Activated CD4-positive, alpha-beta T cell treated with anti-CD3 and anti-CD28 coated beads, Interleukin-2, amount 10 ng/mL, durations not matched to agents 7 days and 5 days (primary cell): ENCODE measurements at regions not wholly inside any gene's neighbourhood (a gene's known extent, or its start where the extent isn't known, plus 50 kb on each side); places are given as distances from the start of the nearest gene placed in this dataset.
"Not testable (repeated sequence)": the region's sequence is repeated elsewhere in the genome, so short reads cannot be mapped to it uniquely, and the experiment has no call there.

ENCODE experiments used
- CTCF ChIA-PET: fragments of 350-600 bp; sonication (Branson Sonifier 250); formaldehyde crosslinking; loops from one replicate; lab custom pipeline; 2021; ENCODE audit warnings: antibody characterized with exemption; lab: Charles Lee
- POLR2A ChIA-PET: fragments of 350-600 bp; sonication (Branson Sonifier 250); formaldehyde crosslinking; loops from one replicate; lab custom pipeline; 2021; ENCODE audit warnings: antibody characterized with exemption; lab: Charles Lee
- DNase-seq: peaks from one replicate; pipeline ENCODE4 v3.0.0-alpha.2; 2020
- H3K27ac Mint-ChIP-seq: one replicate; pipeline ENCODE4 v1.8.0; 2021; ENCODE audit warnings: mild to moderate bottlenecking, moderate library complexity, mixed read lengths
- H3K27me3 Mint-ChIP-seq: one replicate; pipeline ENCODE4 v1.8.0; 2021; ENCODE audit warnings: mixed read lengths
- H3K36me3 Mint-ChIP-seq: one replicate; pipeline ENCODE4 v1.8.0; 2021; ENCODE audit warnings: low read depth, mixed read lengths
- H3K4me1 Mint-ChIP-seq: one replicate; pipeline ENCODE4 v1.8.0; 2021; ENCODE audit warnings: mixed read lengths
- H3K4me3 Mint-ChIP-seq: one replicate; pipeline ENCODE4 v1.8.0; 2021; ENCODE audit warnings: mild to moderate bottlenecking, moderate library complexity, mixed read lengths
- H3K9me3 Mint-ChIP-seq: one replicate; pipeline ENCODE4 v1.8.0; 2021; ENCODE audit warnings: mixed read lengths

DNA sequence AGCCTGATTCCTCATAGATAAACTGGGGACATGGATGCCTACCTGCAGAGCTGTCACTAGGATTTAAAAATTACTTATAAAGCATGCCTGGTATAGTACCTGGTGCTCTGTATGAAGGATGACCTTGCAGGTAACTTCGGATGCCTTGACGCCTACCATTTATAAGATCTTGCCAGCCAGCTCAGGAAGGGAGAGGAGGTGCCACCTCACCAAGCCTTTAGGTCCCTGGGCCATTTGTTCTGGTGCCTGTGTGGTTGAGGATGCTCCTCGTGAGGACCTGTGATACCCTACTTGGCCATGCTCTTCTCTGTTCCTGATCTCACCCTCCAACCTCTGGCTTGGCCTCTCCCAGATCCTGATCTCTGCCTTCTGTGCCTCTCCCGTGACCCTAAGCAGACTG is 85.2 kb downstream of the FDX1 start:
- CTCF ChIA-PET = interaction anchor here (0.9 kb wide), 1 partner anchor 10 kb away, joined by 3 read pairs; no protein-coding TSS in a partner anchor
- POLR2A ChIA-PET = no interaction called here
- no peaks in the 10 kb centered on the region for H3K36me3 Mint-ChIP-seq

DNA sequence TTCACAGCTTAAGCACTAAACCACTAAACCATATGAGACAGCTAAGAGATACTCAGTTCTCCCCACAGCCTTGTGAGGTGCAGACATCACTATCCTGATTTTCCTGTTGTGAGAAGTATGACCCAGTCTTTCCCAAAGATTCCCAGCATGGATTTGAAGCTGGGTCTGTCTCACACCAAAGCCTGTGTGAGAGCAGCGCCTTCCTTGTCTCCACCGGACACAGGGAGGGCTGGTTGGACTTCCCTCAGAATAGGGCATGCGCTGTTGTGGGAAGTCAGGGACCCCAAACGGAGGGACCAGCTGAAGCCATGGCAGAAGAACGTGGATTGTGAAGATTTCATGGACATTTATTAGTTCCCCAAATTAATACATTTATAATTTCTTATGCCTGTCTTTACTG is 87.6 kb downstream of the FDX1 start:
- H3K9me3 Mint-ChIP-seq, POLR2A ChIA-PET, H3K27me3 Mint-ChIP-seq, CTCF ChIA-PET, H3K4me3 Mint-ChIP-seq, H3K36me3 Mint-ChIP-seq, H3K4me1 Mint-ChIP-seq, DNase-seq, H3K27ac Mint-ChIP-seq: not testable (repeated sequence)

More for the DNA sequence above, 85.2 kb downstream of the FDX1 start:
- H3K4me3 Mint-ChIP-seq = no peak overlapping the region
- no peak overlapping the region for H3K27ac Mint-ChIP-seq
- H3K27me3 Mint-ChIP-seq = no peaks in the 10 kb centered on the region
- peaks cover 5% of the 10 kb centered on the region for H3K9me3 Mint-ChIP-seq
- no peak for DNase-seq
- H3K4me1 Mint-ChIP-seq = no peaks in the 10 kb centered on the region

DNA sequence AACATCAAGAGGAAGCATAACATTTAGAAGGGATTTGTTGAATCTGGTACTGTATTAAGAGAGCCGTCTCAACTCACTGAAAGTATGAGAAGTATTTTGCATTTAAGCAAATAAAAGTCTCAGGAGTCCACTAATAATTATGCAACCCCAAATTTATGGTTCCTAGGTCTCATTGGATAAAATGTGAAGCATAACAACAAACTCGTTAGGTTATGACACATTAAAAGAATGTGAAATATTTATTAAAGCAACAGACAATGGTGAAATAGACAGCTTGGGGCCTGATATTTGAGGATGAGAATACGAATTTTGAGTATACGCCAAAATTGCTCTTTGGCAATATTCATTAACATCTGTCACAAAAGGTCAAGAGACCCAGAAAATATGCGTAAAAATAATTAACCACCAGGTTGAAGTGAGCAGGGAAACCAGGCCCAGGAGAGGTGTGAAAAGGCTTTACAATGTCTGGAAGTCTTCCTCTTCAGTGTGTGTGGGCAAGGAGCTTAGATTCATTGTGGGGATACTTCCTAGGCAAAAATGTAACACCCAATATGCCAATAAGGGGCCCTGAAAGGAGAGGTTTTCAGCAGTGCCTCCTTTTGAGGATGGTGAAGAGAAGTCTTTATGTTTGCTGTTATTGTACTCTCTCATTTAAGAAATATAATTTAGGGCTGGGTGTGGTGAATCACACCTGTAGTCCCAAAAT is 89.2 kb downstream of the FDX1 start:
- CTCF ChIA-PET = no interaction called here

DNA sequence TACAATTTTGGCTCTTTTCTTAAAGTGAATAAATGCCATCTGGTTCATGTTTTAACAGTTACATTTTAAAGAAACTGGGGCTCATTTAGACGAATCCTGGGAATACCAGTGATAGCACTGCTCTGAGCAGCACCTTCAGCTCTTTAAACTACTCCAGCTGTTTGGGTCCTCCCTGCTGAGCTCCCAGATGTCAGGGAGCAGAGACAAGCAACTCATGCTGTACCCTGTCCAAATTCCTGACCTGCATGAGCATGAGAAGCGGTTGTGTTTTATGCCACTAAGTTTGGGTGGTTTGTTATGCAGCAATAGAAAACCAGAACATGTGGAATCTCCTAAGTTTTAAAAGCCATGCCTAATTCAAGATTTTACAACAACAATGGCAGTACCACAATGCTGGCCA is 90.0 kb downstream of the FDX1 start:
- H3K36me3 Mint-ChIP-seq = peaks cover 1% of the 10 kb centered on the region
- CTCF ChIA-PET = no interaction called here

More for the DNA sequence above, 89.2 kb downstream of the FDX1 start:
- POLR2A ChIA-PET = no interaction called here
- no peak for DNase-seq
- Mint-ChIP-seq H3K4me1 (peaks cover 6% of the 10 kb centered on the region), H3K4me3 (no peak overlapping the region), H3K36me3 (peaks cover 1% of the 10 kb centered on the region), H3K27ac (no peak overlapping the region), H3K9me3 (peaks cover 14% of the 10 kb centered on the region), H3K27me3 (no peaks in the 10 kb centered on the region)

DNA sequence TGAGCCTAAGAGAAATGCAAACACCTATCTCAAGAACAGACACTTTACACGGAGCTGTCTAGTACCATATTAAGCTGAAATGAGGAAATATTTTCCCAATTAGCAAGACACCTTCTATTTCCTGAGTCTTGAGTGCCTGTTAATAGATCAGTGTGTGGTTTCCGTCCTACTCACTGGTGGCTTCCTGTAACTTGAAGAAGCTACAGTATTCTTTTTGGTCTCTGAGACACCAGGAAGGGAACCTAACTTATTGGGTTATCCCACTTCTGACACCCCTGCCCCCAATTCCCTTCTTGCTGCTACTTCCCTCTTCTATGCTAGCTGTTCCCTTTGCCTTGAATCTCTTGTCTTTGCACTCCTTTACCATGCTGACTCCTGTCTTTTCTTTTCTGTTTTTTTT is 92.7 kb downstream of the FDX1 start:
- DNase-seq = no peak
- peaks cover 22% of the 10 kb centered on the region for H3K9me3 Mint-ChIP-seq
- H3K27me3 Mint-ChIP-seq = no peaks in the 10 kb centered on the region
- ChIA-PET POLR2A (no interaction called here), CTCF (interaction anchor here (0.6 to 2.2 kb wide), 3 partner anchors 11 to 554 kb away, joined by 3 to 5 read pairs (median 3); no protein-coding TSS in a partner anchor)
- peaks cover 1% of the 10 kb centered on the region for H3K36me3 Mint-ChIP-seq
- peaks cover 14% of the 10 kb centered on the region for H3K4me1 Mint-ChIP-seq
- no peak overlapping the region for H3K27ac Mint-ChIP-seq
- no peak overlapping the region for H3K4me3 Mint-ChIP-seq

More for the DNA sequence above, 90.0 kb downstream of the FDX1 start:
- no peak overlapping the region for H3K27ac Mint-ChIP-seq
- H3K27me3 Mint-ChIP-seq = no peaks in the 10 kb centered on the region
- peaks cover 17% of the 10 kb centered on the region for H3K9me3 Mint-ChIP-seq
- POLR2A ChIA-PET = no interaction called here
- H3K4me3 Mint-ChIP-seq = no peak overlapping the region
- DNase-seq = no peak
- peaks cover 6% of the 10 kb centered on the region for H3K4me1 Mint-ChIP-seq

DNA sequence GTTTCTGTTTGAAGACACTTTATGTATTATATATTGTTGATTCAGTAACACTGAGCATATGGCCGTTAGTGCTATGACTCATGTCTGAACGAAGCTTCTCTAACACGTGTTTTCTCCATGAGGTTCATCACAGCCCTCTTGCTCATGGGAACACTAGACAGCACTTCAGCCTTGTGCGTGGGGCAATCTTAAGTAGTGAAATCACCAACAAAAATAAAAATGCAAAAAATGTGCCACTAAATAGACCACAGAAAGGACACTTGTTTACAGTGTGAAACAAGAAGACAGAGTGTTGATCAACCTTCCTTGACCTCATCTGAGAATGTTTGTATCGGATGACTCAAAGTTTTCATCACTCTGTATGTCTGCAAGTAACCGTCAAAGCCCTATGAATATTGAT is 94.5 kb downstream of the FDX1 start:
- Mint-ChIP-seq H3K4me1 (peaks cover 14% of the 10 kb centered on the region), H3K27ac (no peak overlapping the region), H3K27me3 (no peaks in the 10 kb centered on the region), H3K9me3 (peaks cover 32% of the 10 kb centered on the region), H3K4me3 (no peak overlapping the region), H3K36me3 (peaks cover 1% of the 10 kb centered on the region)
- ChIA-PET CTCF (no interaction called here), POLR2A (no interaction called here)
- DNase-seq = no peak

DNA sequence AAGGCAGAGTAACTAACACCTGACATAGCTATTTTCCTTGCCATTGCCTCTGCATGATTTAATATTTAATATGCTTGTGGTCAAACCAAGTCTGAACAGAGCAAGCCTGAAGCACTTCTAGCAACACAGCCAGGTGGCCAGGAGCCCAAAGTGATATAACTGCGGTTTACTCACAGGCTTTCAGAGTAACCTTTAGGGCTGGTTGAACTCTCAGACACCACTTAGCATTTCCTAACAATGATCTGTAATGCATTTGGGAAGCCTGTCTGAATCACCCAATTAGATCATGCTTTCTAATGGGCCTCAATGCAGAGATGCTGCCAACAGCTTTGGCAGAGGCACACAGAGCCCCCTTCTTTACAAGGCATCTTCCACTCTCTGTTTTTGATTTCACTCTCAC is 96.1 kb downstream of the FDX1 start:
- Mint-ChIP-seq H3K27ac (no peak overlapping the region), H3K36me3 (peaks cover 1% of the 10 kb centered on the region), H3K4me3 (no peak overlapping the region), H3K4me1 (peaks cover 14% of the 10 kb centered on the region), H3K27me3 (no peaks in the 10 kb centered on the region), H3K9me3 (peaks cover 32% of the 10 kb centered on the region)
- POLR2A ChIA-PET = no interaction called here
- no peak for DNase-seq
- CTCF ChIA-PET = no interaction called here

DNA sequence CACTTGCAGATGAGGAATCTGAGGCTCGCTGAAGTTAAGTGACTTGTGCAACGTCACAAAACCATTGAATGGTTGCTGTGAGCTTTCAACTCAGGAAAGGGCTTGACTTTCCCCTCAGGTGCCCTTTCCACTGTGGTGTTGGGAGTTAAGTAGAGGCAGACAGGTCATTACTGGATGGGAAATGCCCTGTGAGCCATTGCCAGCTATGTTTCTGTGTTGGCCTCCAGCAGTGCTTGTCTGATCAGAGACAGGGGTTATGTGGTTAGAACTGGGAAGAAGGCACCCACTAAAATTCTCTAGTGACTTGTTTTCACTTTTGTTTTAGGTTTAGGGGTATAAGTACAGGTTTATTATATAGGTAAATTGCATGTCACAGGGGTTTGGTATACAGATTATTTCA is 96.6 kb downstream of the FDX1 start:
- H3K27me3 Mint-ChIP-seq = no peaks in the 10 kb centered on the region
- H3K4me1 Mint-ChIP-seq = peaks cover 14% of the 10 kb centered on the region
- ChIA-PET CTCF (no interaction called here), POLR2A (no interaction called here)
- peaks cover 32% of the 10 kb centered on the region for H3K9me3 Mint-ChIP-seq
- peak overlapping the region; percentile 70 for H3K27ac Mint-ChIP-seq
- peaks cover 1% of the 10 kb centered on the region for H3K36me3 Mint-ChIP-seq
- no peak overlapping the region for H3K4me3 Mint-ChIP-seq
- DNase-seq = peak; percentile 7
